IMR-90 (cell line): ENCODE measurements at regions not wholly inside any gene's neighbourhood (a gene's known extent, or its start where the extent isn't known, plus 50 kb on each side); places are given as distances from the start of the nearest gene placed in this dataset.

Source experiments
- ATAC-seq: fragments of 200-7000 bp; cut with Tn5 transposase; 2 replicates; pipeline ENCODE4 v1.9.1; 2020; ENCODE audit warnings: low read depth, mild to moderate bottlenecking, moderate library complexity
- BruUV-seq: library from RNA; stranded (reverse); fragments of 400-500 nt; replicated peaks from 2 replicates; lab custom pipeline; 2021; lab: Mats Ljungman, UMichigan
- CTCF ChIA-PET: fragments of 300-600 bp; formaldehyde crosslinking; extraction: SDS; loops from one replicate; lab custom pipeline; 2021; ENCODE audit warnings: antibody characterized with exemption; lab: Yijun Ruan, JAX
- POLR2A ChIA-PET: fragments of 300-600 bp; sonication (Branson Sonifier 250); formaldehyde crosslinking; loops from one replicate; lab custom pipeline; 2022; ENCODE audit warnings: antibody characterized with exemption; ENCODE audit not compliant: unreplicated experiment; lab: Charles Lee
- DNase-seq: peaks from one replicate; pipeline ENCODE4 v3.0.0; 2013
- H2AFZ ChIP-seq: replicated peaks from 2 replicates; pipeline ENCODE3; 2013; ENCODE audit warnings: low read length, mild to moderate bottlenecking; ENCODE audit not compliant: poor library complexity
- H2AK5ac ChIP-seq: 2 replicates; pipeline ENCODE4 v1.6.1; 2013; ENCODE audit warnings: low read depth, low read length, inconsistent platforms
- H2AK9ac ChIP-seq: replicated peaks from 2 replicates; pipeline ENCODE3; 2013; ENCODE audit warnings: mild to moderate bottlenecking, low read depth, low read length, moderate library complexity; ENCODE audit not compliant: poor library complexity
- H2BK120ac ChIP-seq: 2 replicates; pipeline ENCODE4 v1.6.1; 2013; ENCODE audit warnings: low read depth, low read length, inconsistent platforms
- H2BK15ac ChIP-seq: 3 replicates; pipeline ENCODE4 v1.6.1; 2013; ENCODE audit warnings: low read depth, low read length, inconsistent platforms
- H2BK20ac ChIP-seq: 2 replicates; pipeline ENCODE4 v1.6.1; 2013; ENCODE audit warnings: low read depth, mild to moderate bottlenecking, inconsistent platforms, low read length, moderate library complexity
- H2BK5ac ChIP-seq: 2 replicates; pipeline ENCODE4 v1.6.1; 2013; ENCODE audit warnings: mild to moderate bottlenecking, low read depth, low read length, inconsistent platforms; ENCODE audit not compliant: poor library complexity, severe bottlenecking
- H3K14ac ChIP-seq: replicated peaks from 2 replicates; pipeline ENCODE4 v1.6.1; 2013; ENCODE audit warnings: low read depth, low read length, inconsistent platforms
- H3K18ac ChIP-seq: 2 replicates; pipeline ENCODE4 v1.6.1; 2013; ENCODE audit warnings: low read depth, low read length, control low read depth
- H3K23ac ChIP-seq: 2 replicates; pipeline ENCODE4 v1.6.1; 2013; ENCODE audit warnings: low read depth, low read length, inconsistent platforms
- H3K27ac ChIP-seq: 2 replicates; pipeline ENCODE4 v1.5.1; 2013; ENCODE audit warnings: mild to moderate bottlenecking, control low read depth, low read length; ENCODE audit not compliant: insufficient read depth
- H3K27me3 ChIP-seq: 2 replicates; pipeline ENCODE4 v1.6.1; 2013; ENCODE audit warnings: low read length; ENCODE audit not compliant: control insufficient read depth, insufficient read depth
- H3K36me3 ChIP-seq: 2 replicates; pipeline ENCODE4 v1.6.1; 2013; ENCODE audit warnings: low read length, mixed read lengths; ENCODE audit not compliant: control insufficient read depth, insufficient read depth
- H3K4ac ChIP-seq: 2 replicates; pipeline ENCODE4 v1.6.1; 2013; ENCODE audit warnings: low read depth, low read length, inconsistent platforms
- H3K4me1 ChIP-seq: 2 replicates; pipeline ENCODE4 v1.6.1; 2013; ENCODE audit warnings: low read length, mixed read lengths; ENCODE audit not compliant: control insufficient read depth, insufficient read depth
- H3K4me2 ChIP-seq: 2 replicates; pipeline ENCODE4 v1.6.1; 2013; ENCODE audit warnings: low read depth, mild to moderate bottlenecking, control low read depth, low read length, moderate library complexity
- H3K4me3 ChIP-seq: 2 replicates; pipeline ENCODE4 v1.5.1; 2013; ENCODE audit warnings: low read depth, mild to moderate bottlenecking, control low read depth, low read length, moderate library complexity; ENCODE audit not compliant: insufficient read depth
- H3K56ac ChIP-seq: 2 replicates; pipeline ENCODE4 v1.6.1; 2013; ENCODE audit warnings: low read length, inconsistent platforms; ENCODE audit not compliant: insufficient read depth; ENCODE audit errors: extremely low read depth
- H3K79me1 ChIP-seq, 2 experiments: 2 replicates each; pipeline ENCODE4 v1.6.1; 2013; ENCODE audit warnings: low read length in 2 of 2, inconsistent platforms in 1 of 2, low read depth in 1 of 2
- H3K9ac ChIP-seq: 2 replicates; pipeline ENCODE4 v1.6.1; 2013; ENCODE audit warnings: low read depth, low read length, control low read depth
- H3K9me1 ChIP-seq: 2 replicates; pipeline ENCODE4 v1.6.1; 2013; ENCODE audit warnings: low read length, inconsistent platforms; ENCODE audit not compliant: insufficient read depth
- H3K9me3 ChIP-seq: 2 replicates; pipeline ENCODE4 v1.6.1; 2013; ENCODE audit warnings: low read length; ENCODE audit not compliant: control insufficient read depth, insufficient read depth
- H4K20me1 ChIP-seq: 2 replicates; pipeline ENCODE4 v1.6.1; 2013; ENCODE audit warnings: low read length, inconsistent platforms; ENCODE audit not compliant: insufficient read depth
- H4K5ac ChIP-seq: 2 replicates; pipeline ENCODE4 v1.6.1; 2013; ENCODE audit warnings: mild to moderate bottlenecking, low read depth, low read length, control low read depth
- H4K8ac ChIP-seq, 2 experiments: 2 replicates each; pipeline ENCODE4 v1.6.1; 2013; ENCODE audit warnings: low read depth in 2 of 2, low read length in 2 of 2, control low read depth in 1 of 2, inconsistent platforms in 1 of 2
- H4K91ac ChIP-seq: 2 replicates; pipeline ENCODE4 v1.6.1; 2013; ENCODE audit warnings: low read depth, low read length, inconsistent platforms; ENCODE audit not compliant: insufficient read depth
- RCOR1 ChIP-seq: IDR thresholded peaks from 2 replicates; pipeline ENCODE4 v1.6.1; 2012; ENCODE audit warnings: mild to moderate bottlenecking, low read length, improper control_type of control experiment; ENCODE audit not compliant: insufficient replicate concordance
- SMC3 ChIP-seq: fragments of 150-350 bp; IDR thresholded peaks from 2 replicates; pipeline ENCODE4 v1.6.1; 2016; ENCODE audit warnings: low read depth, mild to moderate bottlenecking, antibody characterized with exemption, low read length, moderate library complexity
- whole genome bisulfite sequencing, 2 experiments: methylation state at CpG; one replicate each; pipeline versions ENCODE4 v1.1.5 to v1.1.7; 2013; ENCODE audit warnings: missing lambda C conversion rate in 2 of 2; ENCODE audit not compliant: insufficient read length in 1 of 2; ENCODE audit errors: extremely low coverage in 2 of 2; 5-methylcytosine and 5-hydroxymethylcytosine counted together
- dilution Hi-C: fragments of 300-500 bp; cut with HindIII; formaldehyde crosslinking; loops from one replicate; pipeline ENCODE4 v1.14.3; 2018; ENCODE audit warnings: low sequenced_read_pairs; ENCODE audit not compliant: unreplicated experiment
- in situ Hi-C: fragments of 300-500 bp; cut with MboI; formaldehyde crosslinking; loops from 3 replicates; pipeline ENCODE4 v1.14.3; 2019; ENCODE audit warnings: low sequenced_read_pairs, inconsistent platforms, mixed read lengths
- intact Hi-C: fragments of 100-400 bp; cut with micrococcal nuclease; formaldehyde crosslinking; loops from 2 replicates; pipeline ENCODE4 v1.10.0; 2022

- DNase-seq, result no peak
- Histone ChIP-seq H3K56ac (no peak overlapping the region), H3K4me3 (no peak overlapping the region), H3K9ac (no peak overlapping the region), H4K91ac (no peak overlapping the region), H3K9me1 (no peaks in the 10 kb centered on the region), H4K20me1 (no peaks in the 10 kb centered on the region), H3K4ac (no peak overlapping the region), H2BK15ac (no peak overlapping the region), H4K5ac (no peak overlapping the region), H2BK20ac (no peak overlapping the region), H2BK5ac (no peak overlapping the region), H3K79me1 (no peaks in the 10 kb centered on the region), H3K9me3 (no peaks in the 10 kb centered on the region), H4K8ac (no peak overlapping the region), H3K27me3 (no peaks in the 10 kb centered on the region), H2AFZ (no peak overlapping the region), H3K14ac (no peak overlapping the region), H2AK9ac (no peak overlapping the region), H3K4me2 (no peak overlapping the region), H2BK120ac (no peak overlapping the region), H3K27ac (no peak overlapping the region), H3K18ac (no peak overlapping the region), H3K36me3 (no peaks in the 10 kb centered on the region), H3K23ac (no peak overlapping the region), H2AK5ac (no peak overlapping the region), H3K4me1 (no peaks in the 10 kb centered on the region)
- ChIA-PET POLR2A (no interaction called here), CTCF (no interaction called here)
- TF ChIP-seq RCOR1 (no peak), SMC3 (no peak)
- BruUV-seq, result no TSS peak
- intact Hi-C loops (no loop called here), dilution Hi-C loops (no loop called here), in situ Hi-C loops (no loop called here)
- no peak for ATAC-seq
- no CpG with 5 or more reads among the region's 2 CpGs for WGBS, 2 experiments
Measured at GRCh38 chr18:73004260-73004659, 136.5 kb upstream of the NETO1 start.
